Astrocyte of the spinal cord (primary cell): ENCODE measurements at regions not wholly inside any gene's neighbourhood (a gene's known extent, or its start where the extent isn't known, plus 50 kb on each side); places are given as distances from the start of the nearest gene placed in this dataset.

Source experiments
- DNase-seq: peaks from one replicate; pipeline ENCODE4 v3.0.0; 2011; ENCODE audit warnings: low read depth, low spot score
- H3K4me3 ChIP-seq: 2 replicates; pipeline ENCODE4 v1.5.1; 2011; ENCODE audit warnings: low read depth, mild to moderate bottlenecking, low read length, moderate library complexity
- in situ Hi-C: cut with HindIII; loops from 2 replicates; pipeline ENCODE4 v1.10.0; 2017; ENCODE audit warnings: low sequenced_read_pairs
- TF ChIP-seq, protein P1 (sequence below): IDR thresholded peaks from 2 replicates; pipeline ENCODE4 v1.5.1; 2012; ENCODE audit warnings: low read depth, mild to moderate bottlenecking, low read length, inconsistent platforms

DNA sequence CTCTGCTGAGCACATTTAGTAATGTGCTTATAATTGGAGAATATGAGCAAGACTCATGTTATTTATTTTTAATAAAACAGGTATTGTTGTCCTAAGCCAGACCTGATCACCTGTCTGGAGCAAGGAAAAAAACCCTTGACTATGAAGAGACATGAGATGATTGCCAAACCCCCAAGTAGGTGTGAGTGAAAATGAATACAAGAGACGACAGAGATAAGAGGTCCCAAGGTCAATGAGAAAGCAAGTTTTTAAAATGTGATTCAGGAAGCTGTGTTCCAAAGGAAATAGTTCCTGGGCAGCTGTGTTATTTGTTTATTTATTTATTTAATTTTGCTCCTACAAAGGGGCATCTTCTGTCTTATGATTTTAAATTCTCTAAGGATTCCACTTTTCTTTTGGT, 83.1 kb downstream of the ZNF486 start:
- DNase-seq = no peak
- no peak overlapping the region for H3K4me3 ChIP-seq
- TF ChIP-seq, protein P1, sequence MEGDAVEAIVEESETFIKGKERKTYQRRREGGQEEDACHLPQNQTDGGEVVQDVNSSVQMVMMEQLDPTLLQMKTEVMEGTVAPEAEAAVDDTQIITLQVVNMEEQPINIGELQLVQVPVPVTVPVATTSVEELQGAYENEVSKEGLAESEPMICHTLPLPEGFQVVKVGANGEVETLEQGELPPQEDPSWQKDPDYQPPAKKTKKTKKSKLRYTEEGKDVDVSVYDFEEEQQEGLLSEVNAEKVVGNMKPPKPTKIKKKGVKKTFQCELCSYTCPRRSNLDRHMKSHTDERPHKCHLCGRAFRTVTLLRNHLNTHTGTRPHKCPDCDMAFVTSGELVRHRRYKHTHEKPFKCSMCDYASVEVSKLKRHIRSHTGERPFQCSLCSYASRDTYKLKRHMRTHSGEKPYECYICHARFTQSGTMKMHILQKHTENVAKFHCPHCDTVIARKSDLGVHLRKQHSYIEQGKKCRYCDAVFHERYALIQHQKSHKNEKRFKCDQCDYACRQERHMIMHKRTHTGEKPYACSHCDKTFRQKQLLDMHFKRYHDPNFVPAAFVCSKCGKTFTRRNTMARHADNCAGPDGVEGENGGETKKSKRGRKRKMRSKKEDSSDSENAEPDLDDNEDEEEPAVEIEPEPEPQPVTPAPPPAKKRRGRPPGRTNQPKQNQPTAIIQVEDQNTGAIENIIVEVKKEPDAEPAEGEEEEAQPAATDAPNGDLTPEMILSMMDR = no peak
- in situ Hi-C loops = no loop called here
